IMR-90 (cell line): ENCODE measurements at regions not wholly inside any gene's neighbourhood (a gene's known extent, or its start where the extent isn't known, plus 50 kb on each side); places are given as distances from the start of the nearest gene placed in this dataset.

ENCODE experiments used
- ATAC-seq: fragments of 200-7000 bp; cut with Tn5 transposase; 2 replicates; pipeline ENCODE4 v1.9.1; 2020; ENCODE audit warnings: low read depth, mild to moderate bottlenecking, moderate library complexity
- BruUV-seq: library from RNA; stranded (reverse); fragments of 400-500 nt; replicated peaks from 2 replicates; lab custom pipeline; 2021; lab: Mats Ljungman, UMichigan
- CTCF ChIA-PET: fragments of 300-600 bp; formaldehyde crosslinking; extraction: SDS; loops from one replicate; lab custom pipeline; 2021; ENCODE audit warnings: antibody characterized with exemption; lab: Yijun Ruan, JAX
- POLR2A ChIA-PET: fragments of 300-600 bp; sonication (Branson Sonifier 250); formaldehyde crosslinking; loops from one replicate; lab custom pipeline; 2022; ENCODE audit warnings: antibody characterized with exemption; ENCODE audit not compliant: unreplicated experiment; lab: Charles Lee
- DNase-seq: peaks from one replicate; pipeline ENCODE4 v3.0.0; 2013
- H2AFZ ChIP-seq: replicated peaks from 2 replicates; pipeline ENCODE3; 2013; ENCODE audit warnings: low read length, mild to moderate bottlenecking; ENCODE audit not compliant: poor library complexity
- H2AK5ac ChIP-seq: 2 replicates; pipeline ENCODE4 v1.6.1; 2013; ENCODE audit warnings: low read depth, low read length, inconsistent platforms
- H2AK9ac ChIP-seq: replicated peaks from 2 replicates; pipeline ENCODE3; 2013; ENCODE audit warnings: mild to moderate bottlenecking, low read depth, low read length, moderate library complexity; ENCODE audit not compliant: poor library complexity
- H2BK120ac ChIP-seq: 2 replicates; pipeline ENCODE4 v1.6.1; 2013; ENCODE audit warnings: low read depth, low read length, inconsistent platforms
- H2BK15ac ChIP-seq: 3 replicates; pipeline ENCODE4 v1.6.1; 2013; ENCODE audit warnings: low read depth, low read length, inconsistent platforms
- H2BK20ac ChIP-seq: 2 replicates; pipeline ENCODE4 v1.6.1; 2013; ENCODE audit warnings: low read depth, mild to moderate bottlenecking, inconsistent platforms, low read length, moderate library complexity
- H2BK5ac ChIP-seq: 2 replicates; pipeline ENCODE4 v1.6.1; 2013; ENCODE audit warnings: mild to moderate bottlenecking, low read depth, low read length, inconsistent platforms; ENCODE audit not compliant: poor library complexity, severe bottlenecking
- H3K14ac ChIP-seq: replicated peaks from 2 replicates; pipeline ENCODE4 v1.6.1; 2013; ENCODE audit warnings: low read depth, low read length, inconsistent platforms
- H3K18ac ChIP-seq: 2 replicates; pipeline ENCODE4 v1.6.1; 2013; ENCODE audit warnings: low read depth, low read length, control low read depth
- H3K23ac ChIP-seq: 2 replicates; pipeline ENCODE4 v1.6.1; 2013; ENCODE audit warnings: low read depth, low read length, inconsistent platforms
- H3K27ac ChIP-seq: 2 replicates; pipeline ENCODE4 v1.5.1; 2013; ENCODE audit warnings: mild to moderate bottlenecking, control low read depth, low read length; ENCODE audit not compliant: insufficient read depth
- H3K27me3 ChIP-seq: 2 replicates; pipeline ENCODE4 v1.6.1; 2013; ENCODE audit warnings: low read length; ENCODE audit not compliant: control insufficient read depth, insufficient read depth
- H3K36me3 ChIP-seq: 2 replicates; pipeline ENCODE4 v1.6.1; 2013; ENCODE audit warnings: low read length, mixed read lengths; ENCODE audit not compliant: control insufficient read depth, insufficient read depth
- H3K4ac ChIP-seq: 2 replicates; pipeline ENCODE4 v1.6.1; 2013; ENCODE audit warnings: low read depth, low read length, inconsistent platforms
- H3K4me1 ChIP-seq: 2 replicates; pipeline ENCODE4 v1.6.1; 2013; ENCODE audit warnings: low read length, mixed read lengths; ENCODE audit not compliant: control insufficient read depth, insufficient read depth
- H3K4me2 ChIP-seq: 2 replicates; pipeline ENCODE4 v1.6.1; 2013; ENCODE audit warnings: low read depth, mild to moderate bottlenecking, control low read depth, low read length, moderate library complexity
- H3K4me3 ChIP-seq: 2 replicates; pipeline ENCODE4 v1.5.1; 2013; ENCODE audit warnings: low read depth, mild to moderate bottlenecking, control low read depth, low read length, moderate library complexity; ENCODE audit not compliant: insufficient read depth
- H3K56ac ChIP-seq: 2 replicates; pipeline ENCODE4 v1.6.1; 2013; ENCODE audit warnings: low read length, inconsistent platforms; ENCODE audit not compliant: insufficient read depth; ENCODE audit errors: extremely low read depth
- H3K79me1 ChIP-seq, 2 experiments: 2 replicates each; pipeline ENCODE4 v1.6.1; 2013; ENCODE audit warnings: low read length in 2 of 2, inconsistent platforms in 1 of 2, low read depth in 1 of 2
- H3K9ac ChIP-seq: 2 replicates; pipeline ENCODE4 v1.6.1; 2013; ENCODE audit warnings: low read depth, low read length, control low read depth
- H3K9me1 ChIP-seq: 2 replicates; pipeline ENCODE4 v1.6.1; 2013; ENCODE audit warnings: low read length, inconsistent platforms; ENCODE audit not compliant: insufficient read depth
- H3K9me3 ChIP-seq: 2 replicates; pipeline ENCODE4 v1.6.1; 2013; ENCODE audit warnings: low read length; ENCODE audit not compliant: control insufficient read depth, insufficient read depth
- H4K20me1 ChIP-seq: 2 replicates; pipeline ENCODE4 v1.6.1; 2013; ENCODE audit warnings: low read length, inconsistent platforms; ENCODE audit not compliant: insufficient read depth
- H4K5ac ChIP-seq: 2 replicates; pipeline ENCODE4 v1.6.1; 2013; ENCODE audit warnings: mild to moderate bottlenecking, low read depth, low read length, control low read depth
- H4K8ac ChIP-seq, 2 experiments: 2 replicates each; pipeline ENCODE4 v1.6.1; 2013; ENCODE audit warnings: low read depth in 2 of 2, low read length in 2 of 2, control low read depth in 1 of 2, inconsistent platforms in 1 of 2
- H4K91ac ChIP-seq: 2 replicates; pipeline ENCODE4 v1.6.1; 2013; ENCODE audit warnings: low read depth, low read length, inconsistent platforms; ENCODE audit not compliant: insufficient read depth
- BHLHE40 ChIP-seq: fragments of 150-350 bp; IDR thresholded peaks from 2 replicates; pipeline ENCODE4 v1.6.1; 2016; ENCODE audit warnings: mild to moderate bottlenecking, low read depth, low read length
- FOS ChIP-seq: fragments of 150-350 bp; IDR thresholded peaks from 2 replicates; pipeline ENCODE4 v1.6.1; 2016; ENCODE audit warnings: low read depth, low read length
- POLR2A ChIP-seq: IDR thresholded peaks from 2 replicates; pipeline ENCODE4 v1.6.1; 2012; ENCODE audit warnings: mild to moderate bottlenecking, low read depth, low read length
- WGBS, 2 experiments: methylation state at CpG; one replicate each; pipeline versions ENCODE4 v1.1.5 to v1.1.7; 2013; ENCODE audit warnings: missing lambda C conversion rate in 2 of 2; ENCODE audit not compliant: insufficient read length in 1 of 2; ENCODE audit errors: extremely low coverage in 2 of 2; 5-methylcytosine and 5-hydroxymethylcytosine counted together
- dilution Hi-C: fragments of 300-500 bp; cut with HindIII; formaldehyde crosslinking; loops from one replicate; pipeline ENCODE4 v1.14.3; 2018; ENCODE audit warnings: low sequenced_read_pairs; ENCODE audit not compliant: unreplicated experiment
- in situ Hi-C: fragments of 300-500 bp; cut with MboI; formaldehyde crosslinking; loops from 3 replicates; pipeline ENCODE4 v1.14.3; 2019; ENCODE audit warnings: low sequenced_read_pairs, inconsistent platforms, mixed read lengths
- intact Hi-C: fragments of 100-400 bp; cut with micrococcal nuclease; formaldehyde crosslinking; loops from 2 replicates; pipeline ENCODE4 v1.10.0; 2022
- TF ChIP-seq, protein P1 (sequence below): conservative IDR thresholded peaks from 2 replicates; pipeline ENCODE4 v1.5.1; 2012; ENCODE audit warnings: mild to moderate bottlenecking, low read depth, low read length, improper control_type of control experiment

DNA sequence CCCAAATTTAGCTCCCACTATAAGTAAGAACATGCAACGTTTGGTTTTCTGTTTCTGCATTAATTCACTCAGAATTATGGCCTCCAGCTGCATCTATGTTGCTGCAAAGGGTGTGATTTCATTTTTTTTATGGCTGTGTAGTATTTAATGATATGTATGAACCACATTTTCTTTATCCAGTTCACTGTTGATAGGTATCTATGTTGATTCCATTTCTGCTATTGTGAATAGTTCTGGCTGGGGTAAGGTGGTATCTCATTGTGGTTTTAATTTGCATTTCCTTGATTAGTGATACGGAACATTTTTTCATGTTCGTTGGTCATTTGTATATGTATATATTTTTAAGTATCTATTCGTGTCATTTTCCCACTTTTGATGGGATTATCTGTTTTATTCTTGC is 674.3 kb downstream of the NUP35 start:
- ATAC-seq (no peak), DNase-seq (no peak)
- H3K23ac ChIP-seq: no peak overlapping the region
- in situ Hi-C loops (no loop called here), intact Hi-C loops (no loop called here), dilution Hi-C loops (no loop called here)
- H3K27me3 ChIP-seq: no peaks in the 10 kb centered on the region
- H2BK20ac ChIP-seq: no peak overlapping the region
- no peak overlapping the region for H3K9ac ChIP-seq
- no peak overlapping the region for H2AFZ ChIP-seq
- H3K18ac ChIP-seq: no peak overlapping the region
- TF ChIP-seq, protein P1, sequence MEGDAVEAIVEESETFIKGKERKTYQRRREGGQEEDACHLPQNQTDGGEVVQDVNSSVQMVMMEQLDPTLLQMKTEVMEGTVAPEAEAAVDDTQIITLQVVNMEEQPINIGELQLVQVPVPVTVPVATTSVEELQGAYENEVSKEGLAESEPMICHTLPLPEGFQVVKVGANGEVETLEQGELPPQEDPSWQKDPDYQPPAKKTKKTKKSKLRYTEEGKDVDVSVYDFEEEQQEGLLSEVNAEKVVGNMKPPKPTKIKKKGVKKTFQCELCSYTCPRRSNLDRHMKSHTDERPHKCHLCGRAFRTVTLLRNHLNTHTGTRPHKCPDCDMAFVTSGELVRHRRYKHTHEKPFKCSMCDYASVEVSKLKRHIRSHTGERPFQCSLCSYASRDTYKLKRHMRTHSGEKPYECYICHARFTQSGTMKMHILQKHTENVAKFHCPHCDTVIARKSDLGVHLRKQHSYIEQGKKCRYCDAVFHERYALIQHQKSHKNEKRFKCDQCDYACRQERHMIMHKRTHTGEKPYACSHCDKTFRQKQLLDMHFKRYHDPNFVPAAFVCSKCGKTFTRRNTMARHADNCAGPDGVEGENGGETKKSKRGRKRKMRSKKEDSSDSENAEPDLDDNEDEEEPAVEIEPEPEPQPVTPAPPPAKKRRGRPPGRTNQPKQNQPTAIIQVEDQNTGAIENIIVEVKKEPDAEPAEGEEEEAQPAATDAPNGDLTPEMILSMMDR: no peak
- TF ChIP-seq BHLHE40 (no peak), FOS (no peak), POLR2A (no peak)
- no peak overlapping the region for H3K4me3 ChIP-seq
- WGBS, 2 experiments: no CpG with 5 or more reads among the region's 4 CpGs
- ChIA-PET CTCF (no interaction called here), POLR2A (no interaction called here)
- H2AK9ac ChIP-seq: no peak overlapping the region
- no peak overlapping the region for H3K14ac ChIP-seq
- no peak overlapping the region for H4K5ac ChIP-seq
- no peak overlapping the region for H3K4ac ChIP-seq
- no peak overlapping the region for H2BK15ac ChIP-seq
- H3K9me1 ChIP-seq: no peaks in the 10 kb centered on the region
- BruUV-seq: no TSS peak
- no peak overlapping the region for H2AK5ac ChIP-seq
- no peak overlapping the region for H2BK120ac ChIP-seq
- H4K91ac ChIP-seq: no peak overlapping the region
- no peak overlapping the region for H3K4me2 ChIP-seq
- H3K27ac ChIP-seq: no peak overlapping the region
- no peak overlapping the region for H4K8ac ChIP-seq
- H3K56ac ChIP-seq: no peak overlapping the region
- no peak overlapping the region for H2BK5ac ChIP-seq
- peaks cover 3% of the 10 kb centered on the region for H3K9me3 ChIP-seq
- H3K79me1 ChIP-seq: no peaks in the 10 kb centered on the region
- no peaks in the 10 kb centered on the region for H4K20me1 ChIP-seq
- no peaks in the 10 kb centered on the region for H3K4me1 ChIP-seq
- no peaks in the 10 kb centered on the region for H3K36me3 ChIP-seq
